ENCODE measurements at regions not wholly inside any gene's neighbourhood (a gene's known extent, or its start where the extent isn't known, plus 50 kb on each side); places are given as distances from the start of the nearest gene placed in this dataset.

- no peak for TF ChIP-seq MYC (IDR thresholded peaks at IDR 0.05; ENCODE audit: low read depth, low read length)
- no peak for TF ChIP-seq POLR2A (IDR thresholded peaks at IDR 0.05; ENCODE audit: extremely low read depth, insufficient read length)
- TF ChIP-seq, protein P1, sequence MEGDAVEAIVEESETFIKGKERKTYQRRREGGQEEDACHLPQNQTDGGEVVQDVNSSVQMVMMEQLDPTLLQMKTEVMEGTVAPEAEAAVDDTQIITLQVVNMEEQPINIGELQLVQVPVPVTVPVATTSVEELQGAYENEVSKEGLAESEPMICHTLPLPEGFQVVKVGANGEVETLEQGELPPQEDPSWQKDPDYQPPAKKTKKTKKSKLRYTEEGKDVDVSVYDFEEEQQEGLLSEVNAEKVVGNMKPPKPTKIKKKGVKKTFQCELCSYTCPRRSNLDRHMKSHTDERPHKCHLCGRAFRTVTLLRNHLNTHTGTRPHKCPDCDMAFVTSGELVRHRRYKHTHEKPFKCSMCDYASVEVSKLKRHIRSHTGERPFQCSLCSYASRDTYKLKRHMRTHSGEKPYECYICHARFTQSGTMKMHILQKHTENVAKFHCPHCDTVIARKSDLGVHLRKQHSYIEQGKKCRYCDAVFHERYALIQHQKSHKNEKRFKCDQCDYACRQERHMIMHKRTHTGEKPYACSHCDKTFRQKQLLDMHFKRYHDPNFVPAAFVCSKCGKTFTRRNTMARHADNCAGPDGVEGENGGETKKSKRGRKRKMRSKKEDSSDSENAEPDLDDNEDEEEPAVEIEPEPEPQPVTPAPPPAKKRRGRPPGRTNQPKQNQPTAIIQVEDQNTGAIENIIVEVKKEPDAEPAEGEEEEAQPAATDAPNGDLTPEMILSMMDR (IDR thresholded peaks at IDR 0.05; ENCODE audit: low read depth, low read length): no peak
- TF ChIP-seq, protein P2, sequence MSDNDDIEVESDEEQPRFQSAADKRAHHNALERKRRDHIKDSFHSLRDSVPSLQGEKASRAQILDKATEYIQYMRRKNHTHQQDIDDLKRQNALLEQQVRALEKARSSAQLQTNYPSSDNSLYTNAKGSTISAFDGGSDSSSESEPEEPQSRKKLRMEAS (IDR thresholded peaks at IDR 0.05; ENCODE audit: low read depth, low read length): no peak
- no peak for DNase-seq (ENCODE audit: low read depth)
- H3K4me3 ChIP-seq (ENCODE audit: low read depth, low read length): no peak overlapping the region
These were observed 850.3 kb upstream of the CADM2 start for GRCh38 chr3:84108442-84108971.

DNA sequence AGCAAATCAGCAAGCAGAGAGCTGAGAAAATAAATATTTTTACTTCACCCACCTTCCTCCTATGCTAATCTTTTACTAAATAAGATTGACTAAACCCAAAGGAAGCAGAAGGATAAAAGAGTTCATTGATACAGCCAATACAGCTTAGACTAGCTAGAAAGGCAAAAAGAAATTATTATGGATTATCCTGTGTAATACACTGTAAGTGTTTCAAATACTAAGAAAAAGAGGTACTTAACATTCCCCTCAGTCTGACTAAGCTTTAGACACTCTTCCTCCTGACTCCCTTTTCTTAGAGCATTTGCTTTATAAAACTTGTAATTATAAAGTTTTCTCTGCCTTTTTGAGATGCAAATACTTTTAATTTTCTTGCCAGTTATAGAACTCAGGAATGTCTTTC lies 848.9 kb upstream of the CADM2 start:
- H3K4me3 ChIP-seq (ENCODE audit: low read depth, low read length): no peak overlapping the region
- TF ChIP-seq POLR2A (IDR thresholded peaks at IDR 0.05; ENCODE audit: extremely low read depth, insufficient read length): no peak
- TF ChIP-seq MYC (IDR thresholded peaks at IDR 0.05; ENCODE audit: low read depth, low read length): no peak
- TF ChIP-seq, protein P2 (IDR thresholded peaks at IDR 0.05; ENCODE audit: low read depth, low read length): no peak
- TF ChIP-seq, protein P1 (IDR thresholded peaks at IDR 0.05; ENCODE audit: low read depth, low read length): no peak
- no peak for DNase-seq (ENCODE audit: low read depth)

DNA sequence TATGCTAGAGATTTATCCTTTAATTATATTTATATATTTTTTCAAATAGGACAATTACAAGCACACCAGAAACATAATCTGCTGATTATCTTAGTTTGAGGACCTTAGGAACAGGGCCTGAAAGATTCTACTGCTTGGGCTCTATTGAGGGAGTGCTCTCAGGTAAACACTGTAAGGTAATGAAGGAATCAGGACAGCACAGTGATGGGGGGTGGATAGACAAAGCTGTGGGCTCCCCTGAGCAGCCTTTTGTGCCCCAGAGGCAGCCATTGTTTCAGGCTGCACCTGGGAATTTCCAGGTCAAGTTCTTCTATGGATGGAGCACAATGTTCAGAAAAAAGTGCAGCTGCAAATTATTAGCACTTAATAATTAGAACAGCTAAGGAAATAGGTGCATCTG lies 848.0 kb upstream of the CADM2 start:
- TF ChIP-seq, protein P2 (IDR thresholded peaks at IDR 0.05; ENCODE audit: low read depth, low read length): no peak
- TF ChIP-seq POLR2A (IDR thresholded peaks at IDR 0.05; ENCODE audit: extremely low read depth, insufficient read length): no peak
- TF ChIP-seq MYC (IDR thresholded peaks at IDR 0.05; ENCODE audit: low read depth, low read length): no peak
- TF ChIP-seq, protein P1 (IDR thresholded peaks at IDR 0.05; ENCODE audit: low read depth, low read length): no peak
- no peak for DNase-seq (ENCODE audit: low read depth)
- no peak overlapping the region for H3K4me3 ChIP-seq (ENCODE audit: low read depth, low read length)

GRCh38 chr3:84125201-84125721 lies 833.5 kb upstream of the CADM2 start:
- no peak for DNase-seq (ENCODE audit: low read depth)
- H3K4me3 ChIP-seq (ENCODE audit: low read depth, low read length): no peak overlapping the region
- TF ChIP-seq, protein P1 (IDR thresholded peaks at IDR 0.05; ENCODE audit: low read depth, low read length): no peak
- TF ChIP-seq POLR2A (IDR thresholded peaks at IDR 0.05; ENCODE audit: extremely low read depth, insufficient read length): no peak
- TF ChIP-seq, protein P2 (IDR thresholded peaks at IDR 0.05; ENCODE audit: low read depth, low read length): no peak
- TF ChIP-seq MYC (IDR thresholded peaks at IDR 0.05; ENCODE audit: low read depth, low read length): no peak

GRCh38 chr3:84125760-84126159 lies 833.0 kb upstream of the CADM2 start:
- DNase-seq (ENCODE audit: low read depth): no peak
- TF ChIP-seq, protein P1 (IDR thresholded peaks at IDR 0.05; ENCODE audit: low read depth, low read length): no peak
- TF ChIP-seq, protein P2 (IDR thresholded peaks at IDR 0.05; ENCODE audit: low read depth, low read length): no peak
- TF ChIP-seq POLR2A (IDR thresholded peaks at IDR 0.05; ENCODE audit: extremely low read depth, insufficient read length) (no peak), MYC (IDR thresholded peaks at IDR 0.05; ENCODE audit: low read depth, low read length) (no peak)
- no peak overlapping the region for H3K4me3 ChIP-seq (ENCODE audit: low read depth, low read length)

All from NB4 (cell line).